Body of pancreas (tissue), 4 donors: ENCODE measurements at regions not wholly inside any gene's neighbourhood (a gene's known extent, or its start where the extent isn't known, plus 50 kb on each side); places are given as distances from the start of the nearest gene placed in this dataset.

Source experiments
- POLR2A ChIP-seq, 3 donors: fragments of 450-650 bp; IDR thresholded peaks; one replicate each; pipeline ENCODE4 v1.6.1; 2016; ENCODE audit warnings: antibody characterized with exemption in 3 of 3, mild to moderate bottlenecking in 2 of 3
- TF ChIP-seq, protein P1 (sequence below), 7 experiments: fragments of 450-650 bp in 4 of 7; fragments of 200-600 bp in 3 of 7; sonication (generic) in 3 of 7; IDR thresholded peaks; one replicate each; pipeline ENCODE4 v1.5.1; 2016 to 2019; ENCODE audit warnings: antibody characterized with exemption in 7 of 7

- TF ChIP-seq POLR2A (IDR thresholded peaks at IDR 0.05) = no peak
- TF ChIP-seq, protein P1, sequence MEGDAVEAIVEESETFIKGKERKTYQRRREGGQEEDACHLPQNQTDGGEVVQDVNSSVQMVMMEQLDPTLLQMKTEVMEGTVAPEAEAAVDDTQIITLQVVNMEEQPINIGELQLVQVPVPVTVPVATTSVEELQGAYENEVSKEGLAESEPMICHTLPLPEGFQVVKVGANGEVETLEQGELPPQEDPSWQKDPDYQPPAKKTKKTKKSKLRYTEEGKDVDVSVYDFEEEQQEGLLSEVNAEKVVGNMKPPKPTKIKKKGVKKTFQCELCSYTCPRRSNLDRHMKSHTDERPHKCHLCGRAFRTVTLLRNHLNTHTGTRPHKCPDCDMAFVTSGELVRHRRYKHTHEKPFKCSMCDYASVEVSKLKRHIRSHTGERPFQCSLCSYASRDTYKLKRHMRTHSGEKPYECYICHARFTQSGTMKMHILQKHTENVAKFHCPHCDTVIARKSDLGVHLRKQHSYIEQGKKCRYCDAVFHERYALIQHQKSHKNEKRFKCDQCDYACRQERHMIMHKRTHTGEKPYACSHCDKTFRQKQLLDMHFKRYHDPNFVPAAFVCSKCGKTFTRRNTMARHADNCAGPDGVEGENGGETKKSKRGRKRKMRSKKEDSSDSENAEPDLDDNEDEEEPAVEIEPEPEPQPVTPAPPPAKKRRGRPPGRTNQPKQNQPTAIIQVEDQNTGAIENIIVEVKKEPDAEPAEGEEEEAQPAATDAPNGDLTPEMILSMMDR (IDR thresholded peaks at IDR 0.05) = no peak
Measured at GRCh38 chrX:96244955-96245354, 439.7 kb upstream of the DIAPH2 start.
